ENCODE measurements at regions not wholly inside any gene's neighbourhood (a gene's known extent, or its start where the extent isn't known, plus 50 kb on each side); places are given as distances from the start of the nearest gene placed in this dataset.
"Not testable (repeated sequence)": the region's sequence is repeated elsewhere in the genome, so short reads cannot be mapped to it uniquely, and the experiment has no call there.

DNA sequence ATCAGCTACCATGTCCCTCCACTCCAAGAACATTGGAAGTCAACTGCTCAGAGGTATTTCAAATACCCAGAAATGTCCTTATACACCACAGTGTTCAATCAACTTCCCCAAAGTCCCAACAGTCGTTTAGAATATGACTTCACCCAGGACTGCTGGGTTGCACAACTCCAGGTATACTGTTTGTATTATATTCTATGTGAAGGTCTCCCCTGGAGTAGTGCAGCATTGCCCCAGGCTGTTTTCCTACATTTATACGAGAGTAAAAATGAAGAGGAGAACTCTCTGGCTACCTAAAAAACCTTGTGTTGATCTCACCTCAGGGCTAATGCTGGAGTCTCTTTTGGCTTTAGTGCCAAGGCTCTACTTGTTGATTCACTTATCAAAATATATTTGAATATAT lies 183.6 kb upstream of the MAP3K1 start:
- H3F3A ChIP-seq (ENCODE audit: low read depth) = no peaks in the 10 kb centered on the region
- peaks cover 10% of the 10 kb centered on the region; the same call in 1 of the 2 replicates for H3K9me3 ChIP-seq (ENCODE audit: insufficient read depth, low read depth, low read length)
- H3K79me2 ChIP-seq (ENCODE audit: insufficient read depth, low read length) = no peaks in the 10 kb centered on the region
- no peak overlapping the region for H2AFZ ChIP-seq (ENCODE audit: low read length)
- H3K9ac ChIP-seq (ENCODE audit: low read depth, low read length, poor library complexity, severe bottlenecking) = no peak overlapping the region
- H3K4me2 ChIP-seq (ENCODE audit: low read depth, low read length, poor library complexity, severe bottlenecking) = no peak overlapping the region
- no peaks in the 10 kb centered on the region for H3K27me3 ChIP-seq (ENCODE audit: insufficient read depth, low read length, poor library complexity, severe bottlenecking)
- H4K20me1 ChIP-seq (ENCODE audit: insufficient read depth, low read length, poor library complexity, severe bottlenecking) = no peaks in the 10 kb centered on the region
- no peaks in the 10 kb centered on the region for H3K4me1 ChIP-seq (ENCODE audit: insufficient read depth, low read length, poor library complexity, severe bottlenecking)
- no peak overlapping the region for H3K4me3 ChIP-seq (ENCODE audit: low read length, poor library complexity, severe bottlenecking)
- H3K36me3 ChIP-seq (ENCODE audit: insufficient read depth, low read length) = no peaks in the 10 kb centered on the region
- H3K9me2 ChIP-seq (replicated peaks; ENCODE audit: low read depth, low read length) = no peaks in the 10 kb centered on the region
- TF ChIP-seq EZH2phosphoT487 (IDR thresholded peaks at IDR 0.05; ENCODE audit: borderline replicate concordance) (no peak), CTCF (conservative IDR thresholded peaks at IDR 0.05; ENCODE audit: low read length) (no peak)

DNA sequence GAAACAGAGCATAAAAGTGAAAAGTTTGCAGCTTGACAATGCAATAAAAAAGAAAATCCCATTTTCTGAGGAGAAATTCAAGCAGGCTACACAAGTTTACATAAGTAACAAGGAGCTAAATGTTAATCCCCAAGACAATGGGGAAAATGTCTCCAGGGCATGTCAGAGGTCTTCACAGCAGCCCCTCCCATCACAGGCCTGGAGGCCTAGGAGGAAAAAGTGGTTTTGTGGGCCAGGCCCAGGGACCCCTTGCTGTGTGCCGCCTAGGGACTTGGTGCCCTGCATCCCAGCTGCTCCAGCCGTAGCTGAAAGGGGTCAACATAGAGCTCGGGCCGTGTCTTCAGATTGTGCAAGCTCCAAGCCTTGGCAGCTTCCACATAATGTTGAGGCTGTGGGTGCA lies 186.7 kb upstream of the MAP3K1 start:
- H3K4me3 ChIP-seq (ENCODE audit: low read length, poor library complexity, severe bottlenecking); H3F3A ChIP-seq (ENCODE audit: low read depth); H3K27me3 ChIP-seq (ENCODE audit: insufficient read depth, low read length, poor library complexity, severe bottlenecking); H4K20me1 ChIP-seq (ENCODE audit: insufficient read depth, low read length, poor library complexity, severe bottlenecking); H3K9ac ChIP-seq (ENCODE audit: low read depth, low read length, poor library complexity, severe bottlenecking); H3K9me2 ChIP-seq (replicated peaks; ENCODE audit: low read depth, low read length); H3K4me1 ChIP-seq (ENCODE audit: insufficient read depth, low read length, poor library complexity, severe bottlenecking); H3K36me3 ChIP-seq (ENCODE audit: insufficient read depth, low read length); H3K79me2 ChIP-seq (ENCODE audit: insufficient read depth, low read length); H3K4me2 ChIP-seq (ENCODE audit: low read depth, low read length, poor library complexity, severe bottlenecking); H2AFZ ChIP-seq (ENCODE audit: low read length): not testable (repeated sequence)
- H3K9me3 ChIP-seq (ENCODE audit: insufficient read depth, low read depth, low read length) = peaks cover 10% of the 10 kb centered on the region; the same call in 1 of the 2 replicates

GRCh38 chr5:56625541-56625940 lies 189.8 kb upstream of the MAP3K1 start:
- no peaks in the 10 kb centered on the region for H3K9me2 ChIP-seq (replicated peaks; ENCODE audit: low read depth, low read length)
- H3K79me2 ChIP-seq (ENCODE audit: insufficient read depth, low read length) = no peaks in the 10 kb centered on the region
- no peaks in the 10 kb centered on the region for H3K4me1 ChIP-seq (ENCODE audit: insufficient read depth, low read length, poor library complexity, severe bottlenecking)
- H4K20me1 ChIP-seq (ENCODE audit: insufficient read depth, low read length, poor library complexity, severe bottlenecking) = no peaks in the 10 kb centered on the region
- no peak overlapping the region for H3K4me3 ChIP-seq (ENCODE audit: low read length, poor library complexity, severe bottlenecking)
- TF ChIP-seq CTCF (conservative IDR thresholded peaks at IDR 0.05; ENCODE audit: low read length) (no peak), EZH2phosphoT487 (IDR thresholded peaks at IDR 0.05; ENCODE audit: borderline replicate concordance) (no peak)
- H3K9me3 ChIP-seq (ENCODE audit: insufficient read depth, low read depth, low read length) = peaks cover 10% of the 10 kb centered on the region; the same call in 1 of the 2 replicates
- no peaks in the 10 kb centered on the region for H3K27me3 ChIP-seq (ENCODE audit: insufficient read depth, low read length, poor library complexity, severe bottlenecking)
- no peak overlapping the region for H3K4me2 ChIP-seq (ENCODE audit: low read depth, low read length, poor library complexity, severe bottlenecking)
- H3F3A ChIP-seq (ENCODE audit: low read depth) = no peaks in the 10 kb centered on the region
- no peak overlapping the region for H3K9ac ChIP-seq (ENCODE audit: low read depth, low read length, poor library complexity, severe bottlenecking)
- no peak overlapping the region for H2AFZ ChIP-seq (ENCODE audit: low read length)
- no peaks in the 10 kb centered on the region for H3K36me3 ChIP-seq (ENCODE audit: insufficient read depth, low read length)

- Histone ChIP-seq H3F3A (ENCODE audit: low read depth) (no peaks in the 10 kb centered on the region), H3K9me2 (replicated peaks; ENCODE audit: low read depth, low read length) (no peaks in the 10 kb centered on the region), H2AFZ (ENCODE audit: low read length) (no peak overlapping the region), H3K4me2 (ENCODE audit: low read depth, low read length, poor library complexity, severe bottlenecking) (no peak overlapping the region), H3K79me2 (ENCODE audit: insufficient read depth, low read length) (no peaks in the 10 kb centered on the region), H3K9me3 (ENCODE audit: insufficient read depth, low read depth, low read length) (peaks cover 10% of the 10 kb centered on the region; the same call in 1 of the 2 replicates), H4K20me1 (ENCODE audit: insufficient read depth, low read length, poor library complexity, severe bottlenecking) (no peaks in the 10 kb centered on the region), H3K4me3 (ENCODE audit: low read length, poor library complexity, severe bottlenecking) (no peak overlapping the region), H3K9ac (ENCODE audit: low read depth, low read length, poor library complexity, severe bottlenecking) (no peak overlapping the region), H3K4me1 (ENCODE audit: insufficient read depth, low read length, poor library complexity, severe bottlenecking) (no peaks in the 10 kb centered on the region), H3K36me3 (ENCODE audit: insufficient read depth, low read length) (no peaks in the 10 kb centered on the region), H3K27me3 (ENCODE audit: insufficient read depth, low read length, poor library complexity, severe bottlenecking) (no peaks in the 10 kb centered on the region)
- TF ChIP-seq EZH2phosphoT487 (IDR thresholded peaks at IDR 0.05; ENCODE audit: borderline replicate concordance) (no peak), CTCF (conservative IDR thresholded peaks at IDR 0.05; ENCODE audit: low read length) (no peak)
Measured at GRCh38 chr5:56624751-56625150, 190.6 kb upstream of the MAP3K1 start.

Data from Loucy (cell line).